Neural progenitor cell (in vitro differentiated cells): ENCODE measurements at regions not wholly inside any gene's neighbourhood (a gene's known extent, or its start where the extent isn't known, plus 50 kb on each side); places are given as distances from the start of the nearest gene placed in this dataset.

ENCODE experiments used
- DNase-seq: peaks from one replicate; pipeline ENCODE4 v3.0.0-alpha.2; 2016; ENCODE audit warnings: low spot score
- H2AFZ ChIP-seq: fragments of 200-600 bp; sonication (generic); replicated peaks from 2 replicates; pipeline ENCODE4 v1.6.1; 2016; ENCODE audit warnings: antibody characterized with exemption
- H3F3A ChIP-seq: fragments of 200-600 bp; sonication (generic); 2 replicates; pipeline ENCODE4 v1.6.1; 2016; ENCODE audit warnings: antibody characterized with exemption, low read depth
- H3K27ac ChIP-seq: fragments of 200-600 bp; sonication (generic); 2 replicates; pipeline ENCODE4 v1.5.1; 2016; ENCODE audit warnings: mild to moderate bottlenecking
- H3K27me3 ChIP-seq: fragments of 200-600 bp; sonication (generic); 2 replicates; pipeline ENCODE4 v1.6.1; 2016; ENCODE audit warnings: mild to moderate bottlenecking, moderate library complexity
- H3K36me3 ChIP-seq: fragments of 200-600 bp; sonication (generic); 2 replicates; pipeline ENCODE4 v1.5.1; 2016
- H3K4me1 ChIP-seq: fragments of 200-600 bp; sonication (generic); 2 replicates; pipeline ENCODE4 v1.6.1; 2016; ENCODE audit warnings: mixed run types
- H3K4me2 ChIP-seq: fragments of 200-600 bp; sonication (generic); 2 replicates; pipeline ENCODE4 v1.6.1; 2016
- H3K4me3 ChIP-seq: fragments of 200-600 bp; sonication (generic); 2 replicates; pipeline ENCODE4 v1.5.1; 2016
- H3K79me2 ChIP-seq: fragments of 200-600 bp; sonication (generic); 2 replicates; pipeline ENCODE4 v1.6.1; 2016; ENCODE audit warnings: low read depth
- H3K9ac ChIP-seq: fragments of 200-600 bp; sonication (generic); 2 replicates; pipeline ENCODE4 v1.6.1; 2016
- H3K9me3 ChIP-seq: fragments of 200-600 bp; sonication (generic); 2 replicates; pipeline ENCODE4 v1.5.1; 2016; ENCODE audit warnings: low read depth
- H4K20me1 ChIP-seq: fragments of 200-600 bp; sonication (generic); 2 replicates; pipeline ENCODE4 v1.6.1; 2016; ENCODE audit warnings: low read depth
- H3K27ac Mint-ChIP-seq: 3 replicates; pipeline ENCODE4 v1.8.0; 2021; ENCODE audit warnings: mixed read lengths
- H3K27me3 Mint-ChIP-seq: 2 replicates; pipeline ENCODE4 v1.8.0; 2022; ENCODE audit warnings: low read depth, mild to moderate bottlenecking, inconsistent platforms, moderate library complexity, mixed read lengths; ENCODE audit not compliant: insufficient read depth
- H3K36me3 Mint-ChIP-seq: 3 replicates; pipeline ENCODE4 v1.8.0; 2021; ENCODE audit warnings: mixed read lengths
- H3K4me1 Mint-ChIP-seq: 3 replicates; pipeline ENCODE4 v1.8.0; 2021; ENCODE audit warnings: mixed read lengths
- H3K4me3 Mint-ChIP-seq: 3 replicates; pipeline ENCODE4 v1.8.0; 2021; ENCODE audit warnings: mild to moderate bottlenecking, moderate library complexity, mixed read lengths
- H3K9me3 Mint-ChIP-seq: 3 replicates; pipeline ENCODE4 v1.8.0; 2020; ENCODE audit warnings: mixed read lengths
- CTCF ChIP-seq: fragments of 200-600 bp; sonication (generic); IDR thresholded peaks from 2 replicates; pipeline ENCODE4 v1.5.1; 2017; ENCODE audit warnings: antibody characterized with exemption, mild to moderate bottlenecking
- EZH2 ChIP-seq: fragments of 200-600 bp; sonication (generic); IDR thresholded peaks from 2 replicates; pipeline ENCODE4 v1.6.1; 2017; ENCODE audit warnings: antibody characterized with exemption, mild to moderate bottlenecking, moderate library complexity
- EZH2phosphoT487 ChIP-seq: fragments of 200-600 bp; sonication (generic); IDR thresholded peaks from 2 replicates; pipeline ENCODE4 v1.6.1; 2017; ENCODE audit warnings: antibody characterized with exemption

- H3K27ac Mint-ChIP-seq, result no peak overlapping the region
- Histone ChIP-seq H4K20me1 (no peaks in the 10 kb centered on the region), H3K9ac (no peak overlapping the region), H3F3A (peaks cover under 1% of the 10 kb centered on the region), H3K4me2 (no peak overlapping the region), H3K4me1 (no peaks in the 10 kb centered on the region), H3K27me3 (no peaks in the 10 kb centered on the region), H3K27ac (no peak overlapping the region), H3K79me2 (no peaks in the 10 kb centered on the region), H3K36me3 (no peaks in the 10 kb centered on the region), H3K4me3 (no peak overlapping the region), H3K9me3 (no peaks in the 10 kb centered on the region), H2AFZ (no peak overlapping the region)
- no peaks in the 10 kb centered on the region for H3K36me3 Mint-ChIP-seq
- H3K4me3 Mint-ChIP-seq, result no peak overlapping the region
- peaks cover 2% of the 10 kb centered on the region for H3K27me3 Mint-ChIP-seq
- H3K9me3 Mint-ChIP-seq, result no peaks in the 10 kb centered on the region
- TF ChIP-seq EZH2phosphoT487 (no peak), EZH2 (no peak)
- no peaks in the 10 kb centered on the region for H3K4me1 Mint-ChIP-seq
- DNase-seq, result no peak
These were observed 358.0 kb downstream of the FGF9 start for GRCh38 chr13:22028831-22029230.

- no peaks in the 10 kb centered on the region for H3F3A ChIP-seq
- no peak for TF ChIP-seq CTCF
- TF ChIP-seq EZH2phosphoT487, result no peak
- no peak for TF ChIP-seq EZH2
- no peak overlapping the region for H3K27ac ChIP-seq
- no peaks in the 10 kb centered on the region for H3K4me1 Mint-ChIP-seq
- H3K79me2 ChIP-seq, result no peaks in the 10 kb centered on the region
- H3K4me1 ChIP-seq, result no peaks in the 10 kb centered on the region
- H2AFZ ChIP-seq, result no peak overlapping the region
- H3K9me3 Mint-ChIP-seq, result no peaks in the 10 kb centered on the region
- no peak overlapping the region for H3K4me3 ChIP-seq
- H3K27me3 Mint-ChIP-seq, result peaks cover 2% of the 10 kb centered on the region
- H3K36me3 Mint-ChIP-seq, result no peaks in the 10 kb centered on the region
- H3K36me3 ChIP-seq, result no peaks in the 10 kb centered on the region
- H3K4me3 Mint-ChIP-seq, result no peak overlapping the region
- H3K27me3 ChIP-seq, result no peaks in the 10 kb centered on the region
- H3K9ac ChIP-seq, result no peak overlapping the region
- H3K9me3 ChIP-seq, result no peaks in the 10 kb centered on the region
- no peak overlapping the region for H3K4me2 ChIP-seq
- no peak overlapping the region for H3K27ac Mint-ChIP-seq
- DNase-seq, result no peak
- no peaks in the 10 kb centered on the region for H4K20me1 ChIP-seq
These were observed 359.4 kb downstream of the FGF9 start for GRCh38 chr13:22030321-22030720.

- TF ChIP-seq CTCF (no peak), EZH2phosphoT487 (no peak), EZH2 (no peak)
- H3K79me2 ChIP-seq, result no peaks in the 10 kb centered on the region
- no peak overlapping the region for H3K4me2 ChIP-seq
- no peaks in the 10 kb centered on the region for H3K36me3 Mint-ChIP-seq
- no peak overlapping the region for H2AFZ ChIP-seq
- H3K27me3 ChIP-seq, result no peaks in the 10 kb centered on the region
- H3K9me3 Mint-ChIP-seq, result no peaks in the 10 kb centered on the region
- H3K27ac ChIP-seq, result no peak overlapping the region
- H3K4me3 Mint-ChIP-seq, result no peak overlapping the region
- no peak overlapping the region for H3K4me3 ChIP-seq
- no peak overlapping the region for H3K27ac Mint-ChIP-seq
- H3K9ac ChIP-seq, result no peak overlapping the region
- H3K4me1 ChIP-seq, result no peaks in the 10 kb centered on the region
- no peaks in the 10 kb centered on the region for H4K20me1 ChIP-seq
- H3K27me3 Mint-ChIP-seq, result peaks cover 2% of the 10 kb centered on the region
- H3K4me1 Mint-ChIP-seq, result no peaks in the 10 kb centered on the region
- no peaks in the 10 kb centered on the region for H3K36me3 ChIP-seq
- no peak for DNase-seq
- no peaks in the 10 kb centered on the region for H3K9me3 ChIP-seq
- H3F3A ChIP-seq, result no peaks in the 10 kb centered on the region
These were observed 360.9 kb downstream of the FGF9 start for GRCh38 chr13:22031702-22032286.

GRCh38 chr13:22032905-22033304 lies 362.0 kb downstream of the FGF9 start:
- H3K4me3 Mint-ChIP-seq, result no peak overlapping the region
- Histone ChIP-seq H3F3A (no peaks in the 10 kb centered on the region), H3K4me3 (no peak overlapping the region), H3K27me3 (no peaks in the 10 kb centered on the region), H4K20me1 (no peaks in the 10 kb centered on the region), H3K36me3 (no peaks in the 10 kb centered on the region), H2AFZ (no peak overlapping the region), H3K27ac (no peak overlapping the region), H3K4me1 (no peaks in the 10 kb centered on the region), H3K9me3 (no peaks in the 10 kb centered on the region), H3K79me2 (no peaks in the 10 kb centered on the region), H3K4me2 (no peak overlapping the region), H3K9ac (no peak overlapping the region)
- peaks cover 2% of the 10 kb centered on the region for H3K27me3 Mint-ChIP-seq
- H3K9me3 Mint-ChIP-seq, result no peaks in the 10 kb centered on the region
- TF ChIP-seq EZH2phosphoT487, result no peak
- TF ChIP-seq EZH2, result no peak
- no peak for TF ChIP-seq CTCF
- H3K36me3 Mint-ChIP-seq, result no peaks in the 10 kb centered on the region
- no peak for DNase-seq
- H3K27ac Mint-ChIP-seq, result no peak overlapping the region
- no peaks in the 10 kb centered on the region for H3K4me1 Mint-ChIP-seq
